Immature natural killer cell (primary cell): ENCODE measurements at regions not wholly inside any gene's neighbourhood (a gene's known extent, or its start where the extent isn't known, plus 50 kb on each side); places are given as distances from the start of the nearest gene placed in this dataset.

Source experiments
- DNase-seq, 3 donors: peaks; one replicate each; pipeline ENCODE4 v3.0.0; 2022; ENCODE audit warnings: mixed read lengths in 1 of 3
- H3K27ac Mint-ChIP-seq, 6 donors: one replicate each; pipeline ENCODE4 v1.8.0; 2020; ENCODE audit warnings: mixed read lengths in 6 of 6, mild to moderate bottlenecking in 5 of 6, inconsistent platforms in 4 of 6, moderate library complexity in 3 of 6
- H3K27me3 Mint-ChIP-seq, 3 donors: one replicate each; pipeline ENCODE4 v1.8.0; 2020 to 2021; ENCODE audit warnings: low read depth in 3 of 3, mild to moderate bottlenecking in 3 of 3, mixed read lengths in 3 of 3, moderate library complexity in 3 of 3, inconsistent platforms in 1 of 3
- H3K36me3 Mint-ChIP-seq, 3 donors: one replicate each; pipeline ENCODE4 v1.8.0; 2020; ENCODE audit warnings: mixed read lengths in 3 of 3, inconsistent platforms in 2 of 3, mild to moderate bottlenecking in 2 of 3
- H3K4me1 Mint-ChIP-seq, 2 donors: one replicate each; pipeline ENCODE4 v1.8.0; 2020; ENCODE audit warnings: inconsistent platforms in 2 of 2, mild to moderate bottlenecking in 2 of 2, mixed read lengths in 2 of 2, moderate library complexity in 1 of 2
- H3K4me3 Mint-ChIP-seq, 5 donors: one replicate each; pipeline ENCODE4 v1.8.0; 2020; ENCODE audit warnings: mild to moderate bottlenecking in 5 of 5, mixed read lengths in 5 of 5, inconsistent platforms in 3 of 5, moderate library complexity in 3 of 5
- H3K9me3 Mint-ChIP-seq, 6 donors: one replicate each; pipeline ENCODE4 v1.8.0; 2020; ENCODE audit warnings: mild to moderate bottlenecking in 6 of 6, mixed read lengths in 6 of 6, inconsistent platforms in 4 of 6, moderate library complexity in 3 of 6

GRCh38 chr7:79862447-79863210 is 272.0 kb upstream of the GNAI1 start:
- H3K27me3 Mint-ChIP-seq = no peaks in the 10 kb centered on the region
- peaks cover 11 to 38% (median 18%) of the 10 kb centered on the region in 6 donors for H3K9me3 Mint-ChIP-seq
- no peaks in the 10 kb centered on the region for H3K4me1 Mint-ChIP-seq
- no peaks in the 10 kb centered on the region for H3K36me3 Mint-ChIP-seq
- no peak overlapping the region for H3K27ac Mint-ChIP-seq
- DNase-seq = no peak
- H3K4me3 Mint-ChIP-seq = no peak overlapping the region

- Mint-ChIP-seq H3K27ac (no peak overlapping the region), H3K4me3 (no peak overlapping the region), H3K27me3 (no peaks in the 10 kb centered on the region), H3K36me3 (peaks cover 0 to 4% (median 0%) of the 10 kb centered on the region in 3 donors), H3K9me3 (peaks cover 8 to 40% (median 25%) of the 10 kb centered on the region in 6 donors), H3K4me1 (no peaks in the 10 kb centered on the region)
- no peak for DNase-seq
Measured at GRCh38 chr7:79855172-79855571, 279.5 kb upstream of the GNAI1 start.

- Mint-ChIP-seq H3K4me1 (no peaks in the 10 kb centered on the region), H3K4me3 (no peak overlapping the region), H3K27ac (no peak overlapping the region), H3K9me3 (peaks cover 8 to 36% (median 24%) of the 10 kb centered on the region in 6 donors), H3K36me3 (peaks cover 0 to 4% (median 0%) of the 10 kb centered on the region in 3 donors), H3K27me3 (no peaks in the 10 kb centered on the region)
- DNase-seq = no peak
Measured at GRCh38 chr7:79854621-79855020, 280.0 kb upstream of the GNAI1 start.

- H3K9me3 Mint-ChIP-seq = peaks cover 4 to 39% (median 14%) of the 10 kb centered on the region in 6 donors
- DNase-seq = no peak
- H3K27ac Mint-ChIP-seq = no peak overlapping the region
- H3K36me3 Mint-ChIP-seq = no peaks in the 10 kb centered on the region
- H3K4me3 Mint-ChIP-seq = no peak overlapping the region
- no peaks in the 10 kb centered on the region for H3K4me1 Mint-ChIP-seq
- H3K27me3 Mint-ChIP-seq = peaks cover 0 to 2% (median 0%) of the 10 kb centered on the region in 3 donors
Measured at GRCh38 chr7:79837915-79838314, 296.7 kb upstream of the GNAI1 start.

GRCh38 chr7:79833616-79834015 is 301.0 kb upstream of the GNAI1 start:
- H3K27ac Mint-ChIP-seq = no peak overlapping the region
- DNase-seq = no peak
- H3K4me1 Mint-ChIP-seq = no peaks in the 10 kb centered on the region
- H3K4me3 Mint-ChIP-seq = no peak overlapping the region
- H3K27me3 Mint-ChIP-seq = peaks cover 0 to 2% (median 0%) of the 10 kb centered on the region in 3 donors
- no peaks in the 10 kb centered on the region for H3K36me3 Mint-ChIP-seq
- H3K9me3 Mint-ChIP-seq = peaks cover 4 to 38% (median 19%) of the 10 kb centered on the region in 6 donors

GRCh38 chr7:79828866-79829265 is 305.8 kb upstream of the GNAI1 start:
- Mint-ChIP-seq H3K27me3 (peaks cover 0 to 2% (median 0%) of the 10 kb centered on the region in 3 donors), H3K9me3 (peaks cover 4 to 47% (median 21%) of the 10 kb centered on the region in 6 donors), H3K36me3 (no peaks in the 10 kb centered on the region), H3K27ac (no peak overlapping the region), H3K4me1 (no peaks in the 10 kb centered on the region), H3K4me3 (no peak overlapping the region)
- DNase-seq = no peak

- peaks cover 0 to 2% (median 0%) of the 10 kb centered on the region in 3 donors for H3K27me3 Mint-ChIP-seq
- no peak overlapping the region for H3K4me3 Mint-ChIP-seq
- H3K27ac Mint-ChIP-seq = no peak overlapping the region
- H3K36me3 Mint-ChIP-seq = no peaks in the 10 kb centered on the region
- no peak for DNase-seq
- peaks cover 0 to 27% (median 13%) of the 10 kb centered on the region in 6 donors for H3K9me3 Mint-ChIP-seq
- H3K4me1 Mint-ChIP-seq = no peaks in the 10 kb centered on the region
Measured at GRCh38 chr7:79823246-79823951, 311.2 kb upstream of the GNAI1 start.

- no peak overlapping the region for H3K27ac Mint-ChIP-seq
Measured at GRCh38 chr7:79822620-79823240, 311.9 kb upstream of the GNAI1 start.

GRCh38 chr7:79820387-79820786 is 314.2 kb upstream of the GNAI1 start:
- H3K27me3 Mint-ChIP-seq = no peaks in the 10 kb centered on the region
- H3K27ac Mint-ChIP-seq = no peak overlapping the region
- no peaks in the 10 kb centered on the region for H3K4me1 Mint-ChIP-seq
- H3K9me3 Mint-ChIP-seq = peaks cover 2 to 16% (median 11%) of the 10 kb centered on the region in 6 donors
- no peaks in the 10 kb centered on the region for H3K36me3 Mint-ChIP-seq
- H3K4me3 Mint-ChIP-seq = no peak overlapping the region
- DNase-seq = no peak

More at GRCh38 chr7:79822620-79823240, 311.9 kb upstream of the GNAI1 start:
- no peak overlapping the region for H3K4me3 Mint-ChIP-seq
- no peaks in the 10 kb centered on the region for H3K36me3 Mint-ChIP-seq
- peaks cover 0 to 22% (median 11%) of the 10 kb centered on the region in 6 donors for H3K9me3 Mint-ChIP-seq
- H3K27me3 Mint-ChIP-seq = peaks cover 0 to 2% (median 0%) of the 10 kb centered on the region in 3 donors
- no peaks in the 10 kb centered on the region for H3K4me1 Mint-ChIP-seq
- no peak for DNase-seq

GRCh38 chr7:79810916-79811315 is 323.7 kb upstream of the GNAI1 start:
- Mint-ChIP-seq H3K4me3 (no peak overlapping the region), H3K36me3 (no peaks in the 10 kb centered on the region), H3K27me3 (peaks cover 0 to 1% (median 0%) of the 10 kb centered on the region in 3 donors)

GRCh38 chr7:79806161-79806734 is 328.4 kb upstream of the GNAI1 start:
- H3K9me3 Mint-ChIP-seq = peaks cover 0 to 45% (median 8%) of the 10 kb centered on the region in 6 donors
- no peak for DNase-seq

More at GRCh38 chr7:79810916-79811315, 323.7 kb upstream of the GNAI1 start:
- H3K4me1 Mint-ChIP-seq = no peaks in the 10 kb centered on the region
- peaks cover 5 to 47% (median 15%) of the 10 kb centered on the region in 6 donors for H3K9me3 Mint-ChIP-seq
- no peak overlapping the region for H3K27ac Mint-ChIP-seq
- DNase-seq = no peak

GRCh38 chr7:79790656-79791262 is 337.3 kb upstream of the MAGI2 start:
- H3K4me3 Mint-ChIP-seq = no peak overlapping the region
- H3K36me3 Mint-ChIP-seq = no peaks in the 10 kb centered on the region
- H3K27ac Mint-ChIP-seq = no peak overlapping the region
- no peak for DNase-seq
- H3K27me3 Mint-ChIP-seq = peaks cover 0 to 2% (median 0%) of the 10 kb centered on the region in 3 donors
- no peaks in the 10 kb centered on the region for H3K4me1 Mint-ChIP-seq
- H3K9me3 Mint-ChIP-seq = peaks cover 0 to 17% (median 11%) of the 10 kb centered on the region in 6 donors

More at GRCh38 chr7:79806161-79806734, 328.4 kb upstream of the GNAI1 start:
- Mint-ChIP-seq H3K36me3 (no peaks in the 10 kb centered on the region), H3K27me3 (peaks cover 0 to 1% (median 0%) of the 10 kb centered on the region in 3 donors), H3K27ac (no peak overlapping the region), H3K4me1 (no peaks in the 10 kb centered on the region), H3K4me3 (no peak overlapping the region)
